ENCODE measurements at regions not wholly inside any gene's neighbourhood (a gene's known extent, or its start where the extent isn't known, plus 50 kb on each side); places are given as distances from the start of the nearest gene placed in this dataset.

DNA sequence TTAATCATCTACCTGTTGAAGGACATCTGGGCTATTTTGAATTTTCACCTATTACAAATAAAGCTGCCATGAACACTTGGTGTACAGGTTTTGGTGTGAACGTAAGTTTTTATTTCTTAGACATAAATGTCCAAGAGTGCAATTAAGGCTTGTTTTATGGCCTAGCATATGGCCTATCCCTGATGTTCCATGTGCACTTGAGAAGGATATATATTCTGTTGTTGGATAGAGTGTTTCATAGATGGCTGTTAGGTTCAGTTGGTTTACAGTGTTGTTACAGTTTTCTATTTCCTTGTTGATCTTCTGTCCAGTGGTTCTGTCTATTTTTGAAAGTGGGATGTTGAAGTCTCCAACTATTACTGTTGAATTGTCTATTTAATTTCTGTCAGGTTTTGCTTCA lies 61.2 kb upstream of the NFASC start:
- H2BK5ac ChIP-seq (ENCODE audit: low read depth, low read length): no peak overlapping the region
- peaks cover 0 to 4% (median 0%) of the 10 kb centered on the region in 4 experiments; a peak in 2 of 7 replicates for H3K4me1 ChIP-seq (replicated peaks in 1 of 4; ENCODE audit: control insufficient read depth in 3 of 4, insufficient read depth in 4 of 4, low read length in 3 of 4)
- TF ChIP-seq GABPA (IDR thresholded peaks at IDR 0.05; ENCODE audit: borderline replicate concordance, insufficient read depth, low read length): no peak
- TF ChIP-seq PHF8 (conservative IDR thresholded peaks at IDR 0.05; ENCODE audit: low read depth, low read length): no peak
- H2BK120ac ChIP-seq (replicated peaks; ENCODE audit: low read depth, low read length): no peak overlapping the region
- no peak for DNase-seq (ENCODE audit: low read depth in 1 of 2, low spot score in 2 of 2)
- H4K5ac ChIP-seq (ENCODE audit: insufficient read length, low read depth, low read length): no peak overlapping the region
- H3K79me1 ChIP-seq (ENCODE audit: low read depth, low read length): no peaks in the 10 kb centered on the region
- no peak overlapping the region for H2BK15ac ChIP-seq (ENCODE audit: low read length)
- peaks cover 0 to 2% of the 10 kb centered on the region in 2 experiments for H4K20me1 ChIP-seq (replicated peaks in 1 of 2; ENCODE audit: control insufficient read depth in 1 of 2, insufficient read depth in 2 of 2, low read length in 2 of 2)
- H3K9me3 ChIP-seq (ENCODE audit: insufficient read depth in 2 of 2, low read depth in 1 of 2, low read length in 1 of 2): no peaks in the 10 kb centered on the region
- H3K4me3 ChIP-seq (ENCODE audit: extremely low read depth in 1 of 4, insufficient read depth in 2 of 4, low read depth in 3 of 4, low read length in 4 of 4): no peak overlapping the region
- no peak overlapping the region for H2AFZ ChIP-seq (ENCODE audit: low read length)
- no peak overlapping the region for H3K4me2 ChIP-seq (ENCODE audit: insufficient read depth in 1 of 2, low read depth in 2 of 2, low read length in 2 of 2)
- no peak overlapping the region for H3K4ac ChIP-seq (replicated peaks; ENCODE audit: insufficient read length, low read depth, low read length)
- H3K9ac ChIP-seq (replicated peaks in 1 of 4; ENCODE audit: extremely low read depth in 1 of 4, low read depth in 3 of 4, low read length in 3 of 4): no peak overlapping the region
- H4K91ac ChIP-seq (replicated peaks; ENCODE audit: insufficient read length, low read length): no peak overlapping the region
- H3K27ac ChIP-seq (ENCODE audit: low read depth, low read length): no peak overlapping the region
- no peak overlapping the region for H4K8ac ChIP-seq (ENCODE audit: extremely low read depth, insufficient read depth, low read length)
- no peak overlapping the region for H3K14ac ChIP-seq (ENCODE audit: insufficient read length)
- ChIA-PET CTCF (ENCODE audit: partially characterized antibody) (interaction anchor here (1.9 to 21.2 kb wide), 7 partner anchors 16 to 252 kb away, joined by 6 to 397 read pairs (median 122); no protein-coding TSS in a partner anchor), POLR2A (ENCODE audit: partially characterized antibody) (no interaction called here)
- no peak overlapping the region for H3K23ac ChIP-seq (ENCODE audit: insufficient read length)
- no peak overlapping the region for H3K18ac ChIP-seq (ENCODE audit: extremely low read depth, low read length)
- no peak overlapping the region for H2AK5ac ChIP-seq (ENCODE audit: low read depth, low read length)
- H2BK20ac ChIP-seq (ENCODE audit: low read length): no peak overlapping the region
- no peaks in the 10 kb centered on the region for H3K23me2 ChIP-seq (ENCODE audit: low read depth, low read length)
- H3K27me3 ChIP-seq (replicated peaks in 1 of 4; ENCODE audit: control insufficient read depth in 3 of 4, extremely low read depth in 1 of 4, insufficient read depth in 3 of 4, low read length in 3 of 4): no peaks in the 10 kb centered on the region
- 84% methylated on average over 1 of the region's 1 CpG; no CpG with 5 or more reads in 1 of the 2 experiments for WGBS, 2 experiments (ENCODE audit: extremely low coverage in 1 of 2, insufficient coverage in 1 of 2, insufficient read length in 1 of 2, insufficient replicate concordance in 2 of 2, low coverage in 1 of 2, low lambda C conversion rate in 2 of 2, missing lambda C conversion rate in 1 of 2)
- H2BK12ac ChIP-seq (ENCODE audit: low read depth, low read length): no peak overlapping the region
- no peaks in the 10 kb centered on the region for H3K36me3 ChIP-seq (ENCODE audit: control insufficient read depth in 2 of 4, insufficient read depth in 4 of 4, low read length in 3 of 4)
- no peak for FAIRE-seq
- H3K79me2 ChIP-seq (ENCODE audit: control insufficient read depth in 1 of 2, insufficient read depth in 2 of 2, low read length in 2 of 2): no peaks in the 10 kb centered on the region
- no peak overlapping the region for H3K56ac ChIP-seq (replicated peaks; ENCODE audit: insufficient read length, low read depth, low read length)
